HEK293 (cell line): ENCODE measurements at regions not wholly inside any gene's neighbourhood (a gene's known extent, or its start where the extent isn't known, plus 50 kb on each side); places are given as distances from the start of the nearest gene placed in this dataset.

Experiments
- HOXA7 ChIP-seq: sonication (generic); formaldehyde crosslinking; IDR thresholded peaks from 2 replicates; pipeline ENCODE4 v1.8.1; 2022; ENCODE audit warnings: missing genetic modification reagents, borderline replicate concordance
- SETDB1 ChIP-seq: IDR thresholded peaks from one replicate; pipeline ENCODE4 v1.6.1; 2017; ENCODE audit warnings: mild to moderate bottlenecking, low read length, moderate library complexity, mixed read lengths; ENCODE audit not compliant: insufficient read length
- SP3 ChIP-seq: fragments of 450-650 bp; formaldehyde crosslinking; IDR thresholded peaks from 2 replicates; pipeline ENCODE4 v1.5.1; 2016; ENCODE audit warnings: missing biosample characterization, missing genetic modification characterization
- ZNF350 ChIP-seq: fragments of 450-650 bp; formaldehyde crosslinking; IDR thresholded peaks from 2 replicates; pipeline ENCODE4 v1.5.0; 2017; ENCODE audit warnings: missing biosample characterization, mild to moderate bottlenecking, missing genetic modification characterization
- ZNF501 ChIP-seq: fragments of 450-650 bp; formaldehyde crosslinking; IDR thresholded peaks from 2 replicates; pipeline ENCODE4 v1.5.1; 2016; ENCODE audit warnings: missing biosample characterization, missing genetic modification characterization
- ZNF768 ChIP-seq: fragments of 450-650 bp; formaldehyde crosslinking; IDR thresholded peaks from 2 replicates; pipeline ENCODE4 v1.5.1; 2018; ENCODE audit warnings: missing biosample characterization, mild to moderate bottlenecking, missing genetic modification characterization
- ZNF792 ChIP-seq: fragments of 450-650 bp; formaldehyde crosslinking; IDR thresholded peaks from 2 replicates; pipeline ENCODE4 v1.5.1; 2016; ENCODE audit warnings: missing biosample characterization, missing genetic modification characterization
- TF ChIP-seq, protein P1 (sequence below): fragments of 450-650 bp; formaldehyde crosslinking; IDR thresholded peaks from 2 replicates; pipeline ENCODE4 v1.5.1; 2016; ENCODE audit warnings: missing biosample characterization, missing genetic modification characterization
- TF ChIP-seq, protein P2 (sequence below): fragments of 450-650 bp; IDR thresholded peaks from 2 replicates; pipeline ENCODE4 v1.5.1; 2018; ENCODE audit warnings: missing biosample characterization, missing genetic modification characterization
- TF ChIP-seq, protein P3 (sequence below): fragments of 450-650 bp; formaldehyde crosslinking; IDR thresholded peaks from 2 replicates; pipeline ENCODE4 v1.5.1; 2016; ENCODE audit warnings: missing biosample characterization, missing genetic modification characterization
- TF ChIP-seq, protein P4 (sequence below): fragments of 450-650 bp; formaldehyde crosslinking; IDR thresholded peaks from 2 replicates; pipeline ENCODE4 v1.5.1; 2016; ENCODE audit warnings: missing biosample characterization, missing genetic modification characterization

DNA sequence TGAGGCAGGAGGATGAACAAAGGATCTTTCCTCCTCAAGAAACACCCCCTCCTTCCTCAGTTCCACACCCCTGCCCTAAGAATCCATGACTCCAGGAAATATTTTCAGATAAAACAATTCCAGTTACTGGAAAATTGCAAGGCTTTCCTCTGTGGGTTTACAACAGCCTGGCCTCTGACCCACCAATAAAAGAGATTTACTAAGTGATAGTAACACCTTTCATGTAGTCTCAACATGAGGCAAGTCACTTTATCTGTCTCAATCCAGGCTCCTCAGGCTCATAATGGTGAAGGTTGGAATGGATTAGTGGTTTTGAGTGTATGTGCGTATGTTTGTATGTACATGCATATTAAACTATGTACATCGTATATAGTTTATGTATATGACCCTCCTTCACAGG is 71.4 kb upstream of the PPP2R5A start:
- TF ChIP-seq, protein P1, sequence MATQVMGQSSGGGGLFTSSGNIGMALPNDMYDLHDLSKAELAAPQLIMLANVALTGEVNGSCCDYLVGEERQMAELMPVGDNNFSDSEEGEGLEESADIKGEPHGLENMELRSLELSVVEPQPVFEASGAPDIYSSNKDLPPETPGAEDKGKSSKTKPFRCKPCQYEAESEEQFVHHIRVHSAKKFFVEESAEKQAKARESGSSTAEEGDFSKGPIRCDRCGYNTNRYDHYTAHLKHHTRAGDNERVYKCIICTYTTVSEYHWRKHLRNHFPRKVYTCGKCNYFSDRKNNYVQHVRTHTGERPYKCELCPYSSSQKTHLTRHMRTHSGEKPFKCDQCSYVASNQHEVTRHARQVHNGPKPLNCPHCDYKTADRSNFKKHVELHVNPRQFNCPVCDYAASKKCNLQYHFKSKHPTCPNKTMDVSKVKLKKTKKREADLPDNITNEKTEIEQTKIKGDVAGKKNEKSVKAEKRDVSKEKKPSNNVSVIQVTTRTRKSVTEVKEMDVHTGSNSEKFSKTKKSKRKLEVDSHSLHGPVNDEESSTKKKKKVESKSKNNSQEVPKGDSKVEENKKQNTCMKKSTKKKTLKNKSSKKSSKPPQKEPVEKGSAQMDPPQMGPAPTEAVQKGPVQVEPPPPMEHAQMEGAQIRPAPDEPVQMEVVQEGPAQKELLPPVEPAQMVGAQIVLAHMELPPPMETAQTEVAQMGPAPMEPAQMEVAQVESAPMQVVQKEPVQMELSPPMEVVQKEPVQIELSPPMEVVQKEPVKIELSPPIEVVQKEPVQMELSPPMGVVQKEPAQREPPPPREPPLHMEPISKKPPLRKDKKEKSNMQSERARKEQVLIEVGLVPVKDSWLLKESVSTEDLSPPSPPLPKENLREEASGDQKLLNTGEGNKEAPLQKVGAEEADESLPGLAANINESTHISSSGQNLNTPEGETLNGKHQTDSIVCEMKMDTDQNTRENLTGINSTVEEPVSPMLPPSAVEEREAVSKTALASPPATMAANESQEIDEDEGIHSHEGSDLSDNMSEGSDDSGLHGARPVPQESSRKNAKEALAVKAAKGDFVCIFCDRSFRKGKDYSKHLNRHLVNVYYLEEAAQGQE (tag by site-specific recombination): no peak
- TF ChIP-seq ZNF768: no peak
- no peak for TF ChIP-seq ZNF792 (tag by site-specific recombination)
- TF ChIP-seq, protein P2, sequence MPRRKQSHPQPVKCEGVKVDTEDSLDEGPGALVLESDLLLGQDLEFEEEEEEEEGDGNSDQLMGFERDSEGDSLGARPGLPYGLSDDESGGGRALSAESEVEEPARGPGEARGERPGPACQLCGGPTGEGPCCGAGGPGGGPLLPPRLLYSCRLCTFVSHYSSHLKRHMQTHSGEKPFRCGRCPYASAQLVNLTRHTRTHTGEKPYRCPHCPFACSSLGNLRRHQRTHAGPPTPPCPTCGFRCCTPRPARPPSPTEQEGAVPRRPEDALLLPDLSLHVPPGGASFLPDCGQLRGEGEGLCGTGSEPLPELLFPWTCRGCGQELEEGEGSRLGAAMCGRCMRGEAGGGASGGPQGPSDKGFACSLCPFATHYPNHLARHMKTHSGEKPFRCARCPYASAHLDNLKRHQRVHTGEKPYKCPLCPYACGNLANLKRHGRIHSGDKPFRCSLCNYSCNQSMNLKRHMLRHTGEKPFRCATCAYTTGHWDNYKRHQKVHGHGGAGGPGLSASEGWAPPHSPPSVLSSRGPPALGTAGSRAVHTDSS (tag by site-specific recombination): no peak
- no peak for TF ChIP-seq SP3 (tag by site-specific recombination)
- TF ChIP-seq, protein P3, sequence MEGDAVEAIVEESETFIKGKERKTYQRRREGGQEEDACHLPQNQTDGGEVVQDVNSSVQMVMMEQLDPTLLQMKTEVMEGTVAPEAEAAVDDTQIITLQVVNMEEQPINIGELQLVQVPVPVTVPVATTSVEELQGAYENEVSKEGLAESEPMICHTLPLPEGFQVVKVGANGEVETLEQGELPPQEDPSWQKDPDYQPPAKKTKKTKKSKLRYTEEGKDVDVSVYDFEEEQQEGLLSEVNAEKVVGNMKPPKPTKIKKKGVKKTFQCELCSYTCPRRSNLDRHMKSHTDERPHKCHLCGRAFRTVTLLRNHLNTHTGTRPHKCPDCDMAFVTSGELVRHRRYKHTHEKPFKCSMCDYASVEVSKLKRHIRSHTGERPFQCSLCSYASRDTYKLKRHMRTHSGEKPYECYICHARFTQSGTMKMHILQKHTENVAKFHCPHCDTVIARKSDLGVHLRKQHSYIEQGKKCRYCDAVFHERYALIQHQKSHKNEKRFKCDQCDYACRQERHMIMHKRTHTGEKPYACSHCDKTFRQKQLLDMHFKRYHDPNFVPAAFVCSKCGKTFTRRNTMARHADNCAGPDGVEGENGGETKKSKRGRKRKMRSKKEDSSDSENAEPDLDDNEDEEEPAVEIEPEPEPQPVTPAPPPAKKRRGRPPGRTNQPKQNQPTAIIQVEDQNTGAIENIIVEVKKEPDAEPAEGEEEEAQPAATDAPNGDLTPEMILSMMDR (tag by site-specific recombination): no peak
- no peak for TF ChIP-seq ZNF350 (tag by site-specific recombination)
- no peak for TF ChIP-seq HOXA7
- no peak for TF ChIP-seq SETDB1
- TF ChIP-seq, protein P4, sequence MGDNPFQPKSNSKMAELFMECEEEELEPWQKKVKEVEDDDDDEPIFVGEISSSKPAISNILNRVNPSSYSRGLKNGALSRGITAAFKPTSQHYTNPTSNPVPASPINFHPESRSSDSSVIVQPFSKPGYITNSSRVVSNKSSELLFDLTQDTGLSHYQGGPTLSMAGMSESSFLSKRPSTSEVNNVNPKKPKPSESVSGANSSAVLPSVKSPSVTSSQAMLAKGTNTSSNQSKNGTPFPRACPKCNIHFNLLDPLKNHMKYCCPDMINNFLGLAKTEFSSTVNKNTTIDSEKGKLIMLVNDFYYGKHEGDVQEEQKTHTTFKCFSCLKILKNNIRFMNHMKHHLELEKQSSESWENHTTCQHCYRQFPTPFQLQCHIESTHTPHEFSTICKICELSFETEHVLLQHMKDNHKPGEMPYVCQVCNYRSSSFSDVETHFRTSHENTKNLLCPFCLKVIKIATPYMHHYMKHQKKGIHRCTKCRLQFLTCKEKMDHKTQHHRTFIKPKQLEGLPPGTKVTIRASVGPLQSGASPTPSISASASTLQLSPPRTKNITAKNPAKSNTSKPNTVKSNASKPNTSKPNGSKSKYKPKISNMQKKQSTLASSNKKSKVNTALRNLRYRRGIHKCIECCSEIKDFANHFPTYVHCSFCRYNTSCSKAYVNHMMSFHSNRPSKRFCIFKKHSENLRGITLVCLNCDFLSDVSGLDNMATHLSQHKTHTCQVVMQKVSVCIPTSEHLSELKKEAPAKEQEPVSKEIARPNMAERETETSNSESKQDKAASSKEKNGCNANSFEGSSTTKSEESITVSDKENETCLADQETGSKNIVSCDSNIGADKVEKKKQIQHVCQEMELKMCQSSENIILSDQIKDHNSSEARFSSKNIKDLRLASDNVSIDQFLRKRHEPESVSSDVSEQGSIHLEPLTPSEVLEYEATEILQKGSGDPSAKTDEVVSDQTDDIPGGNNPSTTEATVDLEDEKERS (tag by site-specific recombination): no peak
- TF ChIP-seq ZNF501 (tag by site-specific recombination): no peak
